ENCODE measurements at regions not wholly inside any gene's neighbourhood (a gene's known extent, or its start where the extent isn't known, plus 50 kb on each side); places are given as distances from the start of the nearest gene placed in this dataset.

GRCh38 chr20:11271319-11271718 lies 597.5 kb upstream of the JAG1 start:
- TF ChIP-seq, protein P1, sequence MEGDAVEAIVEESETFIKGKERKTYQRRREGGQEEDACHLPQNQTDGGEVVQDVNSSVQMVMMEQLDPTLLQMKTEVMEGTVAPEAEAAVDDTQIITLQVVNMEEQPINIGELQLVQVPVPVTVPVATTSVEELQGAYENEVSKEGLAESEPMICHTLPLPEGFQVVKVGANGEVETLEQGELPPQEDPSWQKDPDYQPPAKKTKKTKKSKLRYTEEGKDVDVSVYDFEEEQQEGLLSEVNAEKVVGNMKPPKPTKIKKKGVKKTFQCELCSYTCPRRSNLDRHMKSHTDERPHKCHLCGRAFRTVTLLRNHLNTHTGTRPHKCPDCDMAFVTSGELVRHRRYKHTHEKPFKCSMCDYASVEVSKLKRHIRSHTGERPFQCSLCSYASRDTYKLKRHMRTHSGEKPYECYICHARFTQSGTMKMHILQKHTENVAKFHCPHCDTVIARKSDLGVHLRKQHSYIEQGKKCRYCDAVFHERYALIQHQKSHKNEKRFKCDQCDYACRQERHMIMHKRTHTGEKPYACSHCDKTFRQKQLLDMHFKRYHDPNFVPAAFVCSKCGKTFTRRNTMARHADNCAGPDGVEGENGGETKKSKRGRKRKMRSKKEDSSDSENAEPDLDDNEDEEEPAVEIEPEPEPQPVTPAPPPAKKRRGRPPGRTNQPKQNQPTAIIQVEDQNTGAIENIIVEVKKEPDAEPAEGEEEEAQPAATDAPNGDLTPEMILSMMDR (IDR thresholded peaks at IDR 0.05): no peak
- TF ChIP-seq POLR2A (IDR thresholded peaks at IDR 0.05; ENCODE audit: low read depth): no peak
- no peak for TF ChIP-seq POLR2AphosphoS5 (IDR thresholded peaks at IDR 0.05)
- TF ChIP-seq EP300 (IDR thresholded peaks at IDR 0.05): no peak
